ENCODE measurements at regions not wholly inside any gene's neighbourhood (a gene's known extent, or its start where the extent isn't known, plus 50 kb on each side); places are given as distances from the start of the nearest gene placed in this dataset.

DNA sequence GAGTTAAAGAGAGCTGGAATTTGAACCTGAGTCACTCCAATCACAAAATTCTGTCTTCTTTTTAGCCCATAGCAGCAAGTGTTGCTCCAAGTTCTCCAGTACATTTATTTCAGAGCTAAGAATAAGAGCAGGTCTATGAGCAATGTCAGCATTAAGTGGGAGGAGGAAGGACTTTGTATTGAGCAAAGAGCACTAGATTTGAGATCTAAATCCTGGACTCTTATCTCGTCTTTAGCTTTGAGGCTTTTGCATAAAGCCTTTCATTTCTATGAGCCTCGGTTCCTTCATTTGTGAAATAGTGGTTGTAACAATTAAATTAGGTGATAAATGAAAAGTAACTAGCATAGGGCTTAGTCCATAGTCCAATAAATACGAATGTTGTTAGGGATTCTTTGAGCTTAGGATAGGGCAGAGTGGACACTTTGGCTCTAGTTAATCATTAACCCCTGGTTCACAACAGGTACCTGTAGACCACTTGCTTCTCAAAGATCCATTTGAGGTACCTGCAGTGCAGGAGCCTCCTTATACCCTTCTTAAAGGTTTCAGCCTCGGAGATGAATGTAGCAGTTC is 464.1 kb upstream of the KLF4 start:
- DNase-seq, result no peak

DNA sequence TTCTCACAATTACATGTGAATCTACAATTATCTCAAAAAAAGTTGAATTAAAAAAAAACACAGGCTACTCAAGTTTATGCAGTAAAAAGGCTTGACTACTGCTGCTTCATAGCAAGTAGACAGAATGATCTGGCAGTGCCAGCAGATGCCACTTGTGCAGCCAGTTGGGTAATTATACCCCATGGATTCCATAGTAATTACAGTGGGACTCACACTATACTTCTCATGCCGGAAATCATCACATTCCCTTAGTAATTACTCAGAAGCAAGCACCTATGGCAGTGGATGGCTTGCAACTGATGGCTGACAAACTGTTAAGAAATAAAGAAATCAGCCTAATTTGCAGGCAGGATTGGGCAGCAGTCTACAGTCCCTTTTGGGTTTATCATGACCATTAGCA is 463.2 kb upstream of the KLF4 start:
- no peak for DNase-seq

DNA sequence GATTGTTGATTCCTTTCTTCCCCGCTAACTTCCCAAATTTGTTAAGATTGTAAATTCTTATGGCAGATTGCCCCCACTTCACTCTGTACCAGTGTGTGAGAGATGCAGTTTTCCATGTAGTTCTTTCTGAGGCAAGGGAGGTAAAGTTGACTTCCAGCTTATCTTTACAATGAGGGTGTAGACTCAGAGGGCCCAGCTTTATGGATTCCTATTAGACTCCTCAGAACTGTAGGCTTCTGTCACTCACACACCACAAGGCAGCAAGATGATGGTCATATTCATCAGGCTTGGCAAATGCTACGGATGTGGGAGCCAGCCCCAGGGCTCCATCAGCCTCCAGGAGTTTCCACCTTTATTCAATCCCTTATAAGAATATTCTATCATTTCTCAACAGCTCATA is 461.9 kb upstream of the KLF4 start:
- DNase-seq, result no peak

DNA sequence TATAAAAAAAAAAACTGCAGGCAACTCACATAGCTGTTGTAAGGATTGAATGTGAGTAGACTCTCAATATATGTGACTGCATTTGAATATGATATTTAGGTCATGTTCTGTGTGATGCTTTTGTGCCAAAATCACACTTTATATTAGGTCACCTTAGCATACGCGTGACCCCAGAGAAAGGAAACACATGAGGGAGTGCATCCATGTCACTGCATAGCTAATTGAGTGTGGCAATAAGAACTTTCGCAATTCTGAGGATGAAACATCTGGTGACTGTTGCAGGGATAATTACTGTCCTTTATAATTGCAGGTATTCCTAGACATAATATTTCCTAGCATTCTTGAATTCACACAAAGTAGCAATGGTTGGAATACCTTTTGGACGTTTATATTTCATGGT is 459.5 kb upstream of the KLF4 start:
- no peak for DNase-seq

DNA sequence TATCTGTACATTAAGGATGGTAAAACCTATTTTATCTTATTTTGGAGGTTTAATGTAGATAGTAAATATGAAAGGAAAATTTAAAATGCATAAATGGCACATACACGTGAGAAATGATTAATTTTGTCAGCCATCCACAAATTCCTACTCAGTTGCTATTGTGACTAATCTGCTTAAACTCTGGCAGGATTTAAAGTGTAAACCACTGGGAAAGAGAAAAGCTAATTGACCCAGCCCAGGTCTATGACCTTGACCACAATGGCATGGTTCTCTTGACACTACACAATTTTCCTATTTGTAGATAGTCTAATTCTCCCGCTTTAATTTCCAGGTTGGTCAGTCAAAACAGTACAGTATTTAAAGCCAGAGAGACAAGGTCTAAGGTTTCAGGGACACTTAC is 459.0 kb upstream of the KLF4 start:
- DNase-seq, result no peak

DNA sequence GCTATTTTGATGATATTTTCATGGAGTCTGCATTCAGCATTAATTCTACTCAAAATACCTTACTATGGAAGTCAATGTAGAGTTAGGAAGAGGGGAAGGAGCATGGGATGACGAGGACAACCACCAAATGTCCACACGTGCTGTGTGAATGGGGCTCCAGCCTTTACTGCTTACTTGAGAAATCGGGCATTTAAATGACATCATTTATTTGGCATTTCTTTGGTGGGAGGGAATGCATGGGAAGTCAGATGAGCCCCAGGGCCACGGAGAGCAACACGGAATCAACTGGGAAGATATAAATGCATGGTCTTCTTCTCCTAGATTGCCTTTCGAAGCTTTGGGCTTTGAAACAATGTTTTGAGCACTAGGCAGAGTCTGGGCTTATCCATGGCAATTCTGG is 458.5 kb upstream of the KLF4 start:
- DNase-seq, result no peak

DNA sequence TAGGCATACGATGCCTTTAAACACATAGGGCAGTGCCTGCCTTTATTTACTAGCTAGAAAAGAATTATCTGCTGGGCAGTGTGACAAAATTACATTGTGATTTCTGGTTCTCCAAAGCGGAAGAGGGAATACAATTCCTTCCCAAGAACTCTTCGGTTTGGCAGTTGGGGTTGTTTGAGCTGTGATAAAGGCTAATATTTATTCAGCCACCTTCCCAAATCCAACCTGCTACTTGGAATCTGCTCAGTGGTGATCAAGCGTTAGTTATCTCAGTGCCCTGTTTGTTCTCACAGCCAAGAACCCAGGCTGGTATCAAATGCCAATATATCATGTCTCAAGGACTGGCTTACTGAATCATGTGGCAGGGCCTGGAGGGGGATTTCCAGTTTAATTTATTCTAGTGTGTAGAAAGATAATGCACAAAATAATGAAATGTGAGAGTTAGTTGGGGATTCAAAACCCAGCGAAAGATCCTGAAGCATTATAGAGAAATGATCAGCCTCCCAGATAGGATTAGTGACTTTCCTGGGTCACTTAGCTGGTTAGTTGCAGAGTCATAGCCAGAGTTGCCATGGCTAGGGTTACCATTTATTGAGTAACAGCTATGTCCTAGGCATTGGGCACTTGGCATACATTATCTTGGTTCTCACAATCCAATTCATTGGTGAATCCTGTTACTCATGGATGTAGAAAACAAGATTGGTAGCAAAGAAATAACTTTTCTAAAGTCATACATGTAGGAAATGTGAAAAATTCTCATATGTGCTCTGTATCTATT is 457.0 kb upstream of the KLF4 start:
- DNase-seq, result no peak

DNA sequence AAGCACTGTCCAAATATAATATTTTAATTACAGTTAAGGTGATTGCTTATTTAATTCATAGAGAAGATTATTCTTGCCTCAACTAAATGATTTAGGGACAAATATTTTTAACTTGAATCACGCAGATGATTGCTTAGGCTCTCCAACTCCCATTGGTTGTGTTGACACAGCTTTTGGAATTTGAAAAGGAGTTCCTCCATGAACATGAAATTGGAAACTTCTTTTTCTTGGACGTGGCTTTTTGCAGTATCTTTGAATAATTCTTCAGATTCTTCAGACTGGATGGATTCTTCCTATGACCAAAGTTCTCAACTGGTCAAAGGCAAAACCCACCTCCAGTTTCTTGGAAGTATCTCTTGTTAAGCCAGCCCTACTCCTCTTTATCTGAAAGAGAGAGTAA is 456.4 kb upstream of the KLF4 start:
- DNase-seq, result no peak

DNA sequence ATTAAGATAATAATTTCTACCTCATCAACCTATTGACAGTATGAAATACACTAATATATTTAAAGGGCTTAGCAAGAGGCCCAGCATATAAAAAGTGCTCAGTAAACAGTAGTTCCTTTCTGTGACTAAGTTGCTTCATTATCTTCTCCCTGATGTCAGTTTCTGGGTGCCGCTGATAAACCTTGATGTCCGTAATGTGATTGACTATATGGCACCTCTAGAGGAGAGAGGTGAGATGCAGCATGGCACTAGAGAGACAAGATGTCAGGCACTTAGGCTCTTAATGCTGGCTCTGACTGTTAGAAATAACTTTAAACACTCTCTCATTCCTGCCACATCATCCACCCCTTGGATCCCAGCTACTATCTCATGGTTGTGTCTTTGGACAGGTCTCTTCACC is 455.9 kb upstream of the KLF4 start:
- no peak for DNase-seq

DNA sequence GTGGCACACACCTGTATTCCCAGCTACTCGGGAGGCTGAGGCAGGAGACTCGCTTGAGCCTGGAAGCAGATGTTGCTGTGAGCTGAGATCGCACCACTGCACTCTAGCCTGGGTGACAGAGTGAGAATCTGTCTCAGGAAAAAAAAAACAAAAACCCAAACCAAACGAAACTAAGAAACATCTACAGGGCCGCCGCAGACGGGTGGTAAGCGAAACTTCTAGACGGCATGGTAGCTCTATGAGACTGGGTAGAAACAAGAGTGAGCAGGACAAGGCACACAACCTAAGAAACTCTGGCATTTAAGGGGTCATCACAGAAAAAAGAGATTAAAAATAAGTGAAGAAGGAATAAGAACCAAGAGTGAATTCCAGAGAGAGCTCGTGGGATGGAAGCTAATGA is 454.8 kb upstream of the KLF4 start:
- DNase-seq, result no peak

DNA sequence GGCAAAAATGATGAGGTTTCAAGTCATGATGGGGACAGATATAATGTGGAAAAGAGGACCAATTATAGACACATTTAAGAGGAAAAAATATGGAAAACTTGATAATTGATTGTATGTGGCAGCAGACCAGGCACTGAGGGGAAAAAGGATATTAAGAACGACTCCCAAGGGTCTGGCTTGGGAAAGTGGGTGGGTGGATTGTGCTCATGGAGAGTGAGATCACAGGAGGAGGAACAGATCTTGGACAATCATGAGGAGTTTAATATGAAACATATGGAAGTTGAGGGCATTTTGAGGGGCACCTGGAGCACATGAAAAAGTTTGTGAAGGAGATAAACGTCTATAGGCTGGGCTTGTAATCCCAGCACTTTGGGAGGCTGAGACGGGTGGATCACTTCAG is 454.3 kb upstream of the KLF4 start:
- no peak for DNase-seq

DNA sequence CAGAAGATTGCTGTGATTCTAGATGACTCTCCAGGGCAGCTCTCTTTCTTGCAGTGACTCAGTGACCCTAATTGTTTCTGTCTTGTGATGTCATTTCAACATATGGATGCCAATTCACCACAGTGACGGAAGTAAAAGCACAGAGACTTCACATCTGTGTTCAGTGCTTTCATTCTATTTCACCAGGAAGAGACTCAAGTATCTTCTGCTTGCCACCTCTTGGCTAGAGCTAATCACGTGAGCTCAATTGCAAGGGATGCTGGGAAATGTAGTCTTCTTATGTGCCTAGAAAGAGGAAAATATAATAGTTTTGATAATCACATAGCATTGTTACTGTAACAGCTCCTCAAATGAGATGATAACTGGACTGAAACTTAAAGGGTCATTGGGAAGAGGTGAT is 453.3 kb upstream of the KLF4 start:
- no peak for DNase-seq

DNA sequence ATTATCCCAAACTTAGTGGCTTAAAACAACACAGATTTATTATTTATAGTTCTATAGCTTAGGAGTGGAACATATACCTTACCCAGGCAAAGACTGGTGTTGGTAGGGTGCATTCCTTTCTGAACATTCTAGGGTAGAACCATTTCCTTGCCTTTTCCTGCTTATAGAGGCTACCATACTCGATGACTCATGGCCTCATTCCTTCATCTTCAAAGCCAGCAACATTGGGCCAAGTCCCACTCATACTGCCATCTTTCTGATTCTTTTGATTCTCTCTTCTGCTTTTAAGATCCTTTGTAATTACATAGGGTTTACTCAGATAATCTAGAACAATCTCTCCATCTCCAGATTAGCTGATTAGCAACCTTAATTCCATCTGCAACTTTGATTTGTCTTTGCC is 452.7 kb upstream of the KLF4 start:
- DNase-seq, result no peak

DNA sequence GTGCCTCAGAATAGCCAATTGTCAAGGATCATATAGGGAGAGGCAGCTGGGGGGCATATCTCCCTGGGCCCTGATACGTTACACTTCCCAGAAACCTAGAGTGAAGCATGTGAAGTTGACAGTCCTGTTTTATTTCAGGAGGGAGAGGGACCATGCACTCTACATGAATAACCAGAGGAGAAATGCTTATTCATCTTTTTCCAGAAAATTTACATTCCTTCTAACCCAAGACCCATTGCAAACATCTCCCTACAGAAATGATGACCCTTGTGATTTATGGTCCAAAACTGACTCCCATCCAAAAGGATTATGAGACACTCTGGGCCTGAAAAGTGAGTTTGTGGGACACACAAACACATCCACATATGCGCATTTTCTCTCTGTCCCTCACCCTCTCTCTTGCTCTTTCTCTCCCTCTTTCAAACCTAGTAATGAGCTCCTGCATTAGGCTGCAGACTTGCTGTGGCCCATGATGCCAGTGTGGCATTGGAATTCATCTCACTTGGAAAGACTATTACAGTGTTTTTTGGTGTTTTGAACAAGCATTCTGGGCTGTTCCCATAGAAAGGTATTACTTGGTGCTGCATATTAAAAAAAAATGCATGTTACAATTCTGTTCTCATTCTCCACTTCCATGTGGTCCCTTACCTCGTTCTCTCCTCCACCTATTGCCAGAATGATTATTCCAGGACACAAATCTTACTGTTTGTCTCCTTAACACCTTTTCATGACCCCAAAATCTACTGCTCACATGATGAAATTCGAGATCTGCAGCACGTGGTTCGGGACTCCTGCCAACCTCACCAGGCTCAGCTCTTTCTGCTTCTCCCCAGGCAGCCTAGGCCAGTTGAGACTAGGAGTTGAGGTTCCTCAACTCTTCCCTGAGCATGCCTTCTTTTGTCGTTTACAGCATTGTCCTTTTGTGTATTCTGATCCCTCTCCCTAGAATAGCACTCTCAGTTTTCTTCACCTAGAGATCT is 451.3 kb upstream of the KLF4 start:
- no peak for DNase-seq

DNA sequence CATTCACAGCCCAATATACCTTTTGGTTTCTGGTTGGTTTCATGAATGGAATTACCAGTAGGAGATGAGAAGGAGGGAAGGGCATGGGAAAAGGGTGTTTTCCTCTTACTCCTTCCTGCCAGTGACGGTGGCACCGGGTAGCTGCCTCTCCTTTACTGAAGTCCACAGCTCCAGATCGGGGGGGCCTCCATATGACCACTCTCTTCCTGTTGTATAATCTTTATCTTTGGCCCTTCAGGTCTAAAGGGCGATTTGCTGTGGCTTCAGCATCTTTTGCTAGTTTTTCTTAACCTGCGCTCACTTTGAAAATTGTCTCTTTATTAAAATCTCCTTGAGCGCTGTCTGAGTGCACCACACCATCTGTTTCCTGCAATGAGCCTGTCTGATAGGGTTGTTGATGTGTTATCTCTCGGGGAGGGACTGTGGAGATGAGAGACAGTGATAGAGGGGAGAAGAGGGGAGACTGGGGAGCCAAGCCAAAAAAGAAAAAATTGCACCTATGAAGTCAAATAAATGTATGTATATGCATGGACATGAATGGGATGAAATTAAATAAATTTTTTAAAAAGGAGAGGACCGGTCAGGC is 449.3 kb upstream of the KLF4 start:
- no peak for DNase-seq

DNA sequence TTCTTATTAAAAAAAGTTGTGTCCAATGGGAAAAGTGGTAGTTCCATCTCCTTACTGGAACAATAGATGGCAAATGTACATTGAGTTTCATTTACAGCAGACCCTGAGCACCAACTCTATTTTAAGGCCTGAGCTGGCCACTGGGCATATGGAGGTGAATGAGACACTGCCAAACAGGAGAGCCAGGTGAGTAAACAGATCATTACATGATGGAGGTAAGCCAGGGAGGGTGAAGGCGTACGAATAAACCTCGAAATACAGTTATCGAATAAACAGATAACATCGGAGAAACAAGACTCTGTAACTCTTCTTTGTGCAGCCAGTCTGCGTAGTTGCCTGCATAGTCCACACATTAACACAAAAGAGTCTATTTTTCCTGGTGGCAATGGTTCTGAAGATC is 446.4 kb upstream of the KLF4 start:
- DNase-seq, result no peak

DNA sequence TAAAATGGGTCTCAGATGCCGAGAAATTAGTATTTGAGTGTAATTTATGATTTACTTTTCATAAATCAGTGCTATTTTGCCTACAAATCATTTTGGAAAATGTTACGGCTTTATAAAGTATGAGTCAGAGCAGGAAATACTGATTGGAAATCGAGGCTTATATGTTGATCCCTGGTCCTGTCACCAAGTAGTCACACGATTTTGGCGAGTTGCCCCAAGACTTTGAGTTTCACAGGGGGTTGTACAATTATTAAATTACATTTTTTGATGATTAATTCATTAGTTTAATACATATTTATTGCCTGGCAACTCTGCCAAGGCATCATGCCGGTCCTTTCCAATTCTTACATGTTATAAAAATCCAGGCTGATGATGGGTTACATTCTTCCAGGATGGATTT is 443.9 kb upstream of the KLF4 start:
- no peak for DNase-seq

DNA sequence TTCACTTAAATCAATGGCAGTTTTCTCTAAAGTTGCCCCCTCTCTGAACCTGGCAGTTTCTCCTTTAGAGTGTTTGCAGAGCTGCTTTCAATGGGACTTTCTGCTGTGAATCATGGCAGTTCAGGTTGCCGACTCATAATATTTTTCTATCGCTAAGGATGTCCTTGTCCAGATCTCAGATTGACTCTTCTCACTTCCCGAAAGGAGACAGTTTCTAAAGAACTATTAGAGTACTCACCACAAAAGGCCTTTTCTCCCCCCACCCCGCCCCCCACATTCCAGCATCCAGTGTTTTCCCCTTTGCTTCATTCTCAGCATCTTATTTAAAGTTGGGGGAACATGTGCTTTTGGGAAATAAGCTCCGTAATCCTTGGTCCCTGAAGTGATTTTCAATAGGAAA is 443.5 kb upstream of the KLF4 start:
- DNase-seq, result no peak

DNA sequence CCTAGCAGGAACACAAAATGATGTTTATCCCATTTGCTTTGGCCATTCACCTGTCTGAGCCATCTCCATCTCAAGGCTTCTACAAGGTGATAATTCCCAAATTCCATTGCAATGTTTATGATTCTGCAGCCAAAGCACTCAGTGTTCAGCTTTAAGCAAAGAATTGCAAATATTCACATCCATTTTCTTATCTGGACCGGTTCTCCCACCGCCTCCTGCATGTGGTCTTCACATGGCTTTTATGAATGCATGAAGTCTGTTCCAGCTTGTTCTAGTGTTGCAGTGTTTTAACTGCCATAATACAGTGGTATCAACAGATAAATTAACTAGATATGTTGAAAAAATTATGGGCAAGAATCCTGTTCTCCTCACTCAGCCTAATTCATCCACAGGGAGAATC is 443.0 kb upstream of the KLF4 start:
- DNase-seq, result no peak

DNA sequence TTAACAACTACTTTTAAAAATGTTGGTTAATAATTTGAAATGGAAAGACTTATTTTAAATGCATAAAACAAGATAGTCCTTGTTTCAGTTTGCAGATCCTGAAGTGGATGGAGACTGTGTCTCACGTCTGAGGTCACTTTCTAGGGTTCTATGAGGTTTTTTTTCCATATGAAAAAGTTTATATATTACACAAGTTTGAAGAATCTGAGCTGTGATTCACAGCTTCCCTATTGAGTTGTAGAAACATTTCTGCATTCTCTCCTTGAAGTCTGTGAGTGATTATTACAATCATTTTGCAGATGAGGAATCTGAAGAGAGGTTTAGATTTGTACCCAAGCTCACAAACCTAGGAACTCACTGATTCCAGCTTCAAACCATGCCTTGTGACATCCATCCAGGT is 442.5 kb upstream of the KLF4 start:
- no peak for DNase-seq

DNA sequence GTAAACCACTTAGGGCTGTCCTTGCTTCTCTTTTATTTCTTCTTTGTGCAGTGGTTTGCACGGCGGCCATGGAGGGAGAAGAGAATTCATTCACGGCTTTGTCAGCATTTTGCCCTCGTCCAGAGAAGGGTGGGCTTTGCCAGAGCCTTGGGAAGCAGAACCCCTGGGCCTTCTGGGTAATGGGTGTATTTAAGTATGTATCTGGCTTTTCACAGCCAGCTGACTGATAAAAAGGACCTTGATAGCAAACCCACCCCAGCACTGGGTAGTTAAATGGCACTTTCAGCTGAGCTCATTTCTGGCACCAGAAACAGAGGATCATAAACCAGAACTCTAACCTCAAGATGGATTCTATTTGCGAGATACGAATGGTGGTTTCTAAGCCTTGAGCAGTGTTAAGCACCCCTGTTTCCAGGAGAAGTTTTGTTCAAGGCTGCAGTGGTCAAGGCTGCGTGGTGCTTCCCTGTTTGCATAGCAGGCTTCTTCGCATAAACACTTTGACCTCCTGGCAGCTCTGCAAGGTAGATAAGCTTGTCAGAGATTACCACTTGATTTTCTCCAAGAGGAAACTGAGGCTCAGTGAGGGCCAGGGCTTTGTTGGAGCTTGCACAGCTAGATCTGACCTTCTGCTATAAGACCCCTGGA is 441.6 kb upstream of the KLF4 start:
- no peak for DNase-seq

DNA sequence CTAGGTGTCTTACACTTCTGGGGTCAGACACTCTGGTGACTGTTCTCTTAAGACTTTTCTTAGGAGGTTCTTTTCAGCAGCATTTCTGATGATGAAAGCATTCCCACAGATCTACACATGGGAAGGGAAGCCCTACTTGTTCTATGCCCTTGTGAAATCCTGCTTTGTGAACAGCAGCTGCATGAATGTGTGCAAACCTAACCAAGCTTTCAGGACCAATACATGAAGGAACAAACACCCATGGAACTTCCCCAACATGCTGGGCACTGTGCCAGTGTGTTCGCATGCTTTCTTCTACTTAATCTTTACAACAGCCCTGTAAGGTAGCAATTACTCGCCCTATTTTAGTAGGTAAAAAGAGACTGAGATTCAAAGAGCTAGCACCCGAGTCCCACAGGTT is 439.9 kb upstream of the KLF4 start:
- peak; percentile 16 to 19 for DNase-seq
